HG03139 (cell line): ENCODE measurements at regions not wholly inside any gene's neighbourhood (a gene's known extent, or its start where the extent isn't known, plus 50 kb on each side); places are given as distances from the start of the nearest gene placed in this dataset.

ENCODE experiments used
- ATAC-seq: cut with Tn5 transposase; IDR thresholded peaks from one replicate; pipeline ENCODE4 v1.9.1; 2021; ENCODE audit not compliant: unreplicated experiment

- ATAC-seq = no peak
These were observed 254.3 kb upstream of the SALL1 start for GRCh38 chr16:51405361-51405760.

- no peak for ATAC-seq
These were observed 253.3 kb upstream of the SALL1 start for GRCh38 chr16:51404386-51404785.

- no peak for ATAC-seq
These were observed 251.7 kb upstream of the SALL1 start for GRCh38 chr16:51402785-51403184.

- no peak for ATAC-seq
These were observed 251.2 kb upstream of the SALL1 start for GRCh38 chr16:51402298-51402697.

GRCh38 chr16:51401673-51402072 is 250.6 kb upstream of the SALL1 start:
- no peak for ATAC-seq

GRCh38 chr16:51399908-51400670 is 249.0 kb upstream of the SALL1 start:
- ATAC-seq = no peak

- no peak for ATAC-seq
These were observed 243.4 kb upstream of the SALL1 start for GRCh38 chr16:51394421-51394820.

GRCh38 chr16:51393381-51394005 is 242.4 kb upstream of the SALL1 start:
- no peak for ATAC-seq

- ATAC-seq = no peak
These were observed 241.6 kb upstream of the SALL1 start for GRCh38 chr16:51392521-51393187.

- no peak for ATAC-seq
These were observed 240.9 kb upstream of the SALL1 start for GRCh38 chr16:51391798-51392511.

GRCh38 chr16:51390877-51391276 is 239.8 kb upstream of the SALL1 start:
- ATAC-seq = no peak

GRCh38 chr16:51389881-51390280 is 238.8 kb upstream of the SALL1 start:
- no peak for ATAC-seq

GRCh38 chr16:51388516-51388951 is 237.5 kb upstream of the SALL1 start:
- no peak for ATAC-seq

- no peak for ATAC-seq
These were observed 232.8 kb upstream of the SALL1 start for GRCh38 chr16:51383909-51384308.

GRCh38 chr16:51382940-51383339 is 231.9 kb upstream of the SALL1 start:
- no peak for ATAC-seq

- no peak for ATAC-seq
These were observed 231.1 kb upstream of the SALL1 start for GRCh38 chr16:51382211-51382610.

- no peak for ATAC-seq
These were observed 225.0 kb upstream of the SALL1 start for GRCh38 chr16:51376080-51376479.

- ATAC-seq = no peak
These were observed 223.7 kb upstream of the SALL1 start for GRCh38 chr16:51374790-51375189.

- no peak for ATAC-seq
These were observed 223.3 kb upstream of the SALL1 start for GRCh38 chr16:51374346-51374745.

GRCh38 chr16:51365715-51366114 is 214.6 kb upstream of the SALL1 start:
- no peak for ATAC-seq

GRCh38 chr16:51359141-51359955 is 208.3 kb upstream of the SALL1 start:
- ATAC-seq = no peak
